ENCODE measurements at regions not wholly inside any gene's neighbourhood (a gene's known extent, or its start where the extent isn't known, plus 50 kb on each side); places are given as distances from the start of the nearest gene placed in this dataset.
"Not testable (repeated sequence)": the region's sequence is repeated elsewhere in the genome, so short reads cannot be mapped to it uniquely, and the experiment has no call there.

GRCh38 chr5:167858186-167858855 lies 433.1 kb upstream of the WWC1 start:
- H3K27me3 Mint-ChIP-seq (ENCODE audit: low read depth); H3K4me3 Mint-ChIP-seq; ATAC-seq; POLR2A ChIA-PET; H3K27ac Mint-ChIP-seq; H3K4me1 Mint-ChIP-seq (ENCODE audit: low read depth); H3K9me3 Mint-ChIP-seq (ENCODE audit: insufficient read depth); CTCF ChIA-PET; DNase-seq; H3K36me3 Mint-ChIP-seq (ENCODE audit: low read depth): not testable (repeated sequence)

- CTCF ChIA-PET: no interaction called here
Observed at GRCh38 chr5:167861129-167861927, 430.1 kb upstream of the WWC1 start.

GRCh38 chr5:167861928-167862426 lies 429.5 kb upstream of the WWC1 start:
- no peaks in the 10 kb centered on the region for H3K9me3 Mint-ChIP-seq (ENCODE audit: insufficient read depth)
- no peak overlapping the region for H3K27ac Mint-ChIP-seq
- no peaks in the 10 kb centered on the region for H3K27me3 Mint-ChIP-seq (ENCODE audit: low read depth)
- no peak for ATAC-seq
- no peak overlapping the region for H3K4me3 Mint-ChIP-seq
- no peaks in the 10 kb centered on the region for H3K4me1 Mint-ChIP-seq (ENCODE audit: low read depth)
- H3K36me3 Mint-ChIP-seq (ENCODE audit: low read depth): no peaks in the 10 kb centered on the region
- no peak for DNase-seq
- ChIA-PET CTCF (no interaction called here), POLR2A (no interaction called here)

More at GRCh38 chr5:167861129-167861927, 430.1 kb upstream of the WWC1 start:
- no peak for DNase-seq
- H3K9me3 Mint-ChIP-seq (ENCODE audit: insufficient read depth): no peaks in the 10 kb centered on the region
- H3K4me3 Mint-ChIP-seq: no peak overlapping the region
- ATAC-seq: no peak
- H3K27ac Mint-ChIP-seq: no peak overlapping the region
- no peaks in the 10 kb centered on the region for H3K27me3 Mint-ChIP-seq (ENCODE audit: low read depth)
- POLR2A ChIA-PET: no interaction called here
- H3K36me3 Mint-ChIP-seq (ENCODE audit: low read depth): no peaks in the 10 kb centered on the region
- H3K4me1 Mint-ChIP-seq (ENCODE audit: low read depth): no peaks in the 10 kb centered on the region

GRCh38 chr5:167863883-167864282 lies 427.6 kb upstream of the WWC1 start:
- H3K27me3 Mint-ChIP-seq (ENCODE audit: low read depth): no peaks in the 10 kb centered on the region
- no peak overlapping the region for H3K27ac Mint-ChIP-seq
- H3K36me3 Mint-ChIP-seq (ENCODE audit: low read depth): no peaks in the 10 kb centered on the region
- CTCF ChIA-PET: no interaction called here
- POLR2A ChIA-PET: no interaction called here
- DNase-seq (no peak), ATAC-seq (no peak)
- no peak overlapping the region for H3K4me3 Mint-ChIP-seq
- H3K4me1 Mint-ChIP-seq (ENCODE audit: low read depth): no peaks in the 10 kb centered on the region
- H3K9me3 Mint-ChIP-seq (ENCODE audit: insufficient read depth): no peaks in the 10 kb centered on the region

GRCh38 chr5:167864801-167865200 lies 426.6 kb upstream of the WWC1 start:
- POLR2A ChIA-PET: no interaction called here
- Mint-ChIP-seq H3K27ac (no peak overlapping the region), H3K4me1 (ENCODE audit: low read depth) (no peaks in the 10 kb centered on the region), H3K9me3 (ENCODE audit: insufficient read depth) (no peaks in the 10 kb centered on the region), H3K4me3 (no peak overlapping the region), H3K27me3 (ENCODE audit: low read depth) (no peaks in the 10 kb centered on the region), H3K36me3 (ENCODE audit: low read depth) (no peaks in the 10 kb centered on the region)
- ATAC-seq: no peak
- no peak for DNase-seq
- CTCF ChIA-PET: no interaction called here

- H3K4me3 Mint-ChIP-seq: no peak overlapping the region
- no peak overlapping the region for H3K27ac Mint-ChIP-seq
- no peaks in the 10 kb centered on the region for H3K27me3 Mint-ChIP-seq (ENCODE audit: low read depth)
- no peak for ATAC-seq
- H3K9me3 Mint-ChIP-seq (ENCODE audit: insufficient read depth): no peaks in the 10 kb centered on the region
- CTCF ChIA-PET: no interaction called here
- H3K4me1 Mint-ChIP-seq (ENCODE audit: low read depth): no peaks in the 10 kb centered on the region
- H3K36me3 Mint-ChIP-seq (ENCODE audit: low read depth): no peaks in the 10 kb centered on the region
- POLR2A ChIA-PET: no interaction called here
- no peak for DNase-seq
Observed at GRCh38 chr5:167866797-167867196, 424.6 kb upstream of the WWC1 start.

- no peaks in the 10 kb centered on the region for H3K36me3 Mint-ChIP-seq (ENCODE audit: low read depth)
- no peaks in the 10 kb centered on the region for H3K4me1 Mint-ChIP-seq (ENCODE audit: low read depth)
- POLR2A ChIA-PET: no interaction called here
- CTCF ChIA-PET: no interaction called here
- ATAC-seq (no peak), DNase-seq (no peak)
- H3K27me3 Mint-ChIP-seq (ENCODE audit: low read depth): no peaks in the 10 kb centered on the region
- H3K27ac Mint-ChIP-seq: no peak overlapping the region
- H3K9me3 Mint-ChIP-seq (ENCODE audit: insufficient read depth): no peaks in the 10 kb centered on the region
- no peak overlapping the region for H3K4me3 Mint-ChIP-seq
Observed at GRCh38 chr5:167867281-167867680, 424.2 kb upstream of the WWC1 start.

- H3K4me3 Mint-ChIP-seq: no peak overlapping the region
- DNase-seq: no peak
- H3K4me1 Mint-ChIP-seq (ENCODE audit: low read depth): no peaks in the 10 kb centered on the region
- no peak for ATAC-seq
- no peaks in the 10 kb centered on the region for H3K36me3 Mint-ChIP-seq (ENCODE audit: low read depth)
- ChIA-PET CTCF (no interaction called here), POLR2A (no interaction called here)
- H3K27me3 Mint-ChIP-seq (ENCODE audit: low read depth): no peaks in the 10 kb centered on the region
- H3K9me3 Mint-ChIP-seq (ENCODE audit: insufficient read depth): no peaks in the 10 kb centered on the region
- H3K27ac Mint-ChIP-seq: no peak overlapping the region
Observed at GRCh38 chr5:167869125-167869524, 422.3 kb upstream of the WWC1 start.

GRCh38 chr5:167870055-167870454 lies 421.4 kb upstream of the WWC1 start:
- no peaks in the 10 kb centered on the region for H3K27me3 Mint-ChIP-seq (ENCODE audit: low read depth)
- H3K36me3 Mint-ChIP-seq (ENCODE audit: low read depth): no peaks in the 10 kb centered on the region
- H3K9me3 Mint-ChIP-seq (ENCODE audit: insufficient read depth): peaks cover 5% of the 10 kb centered on the region
- ChIA-PET POLR2A (no interaction called here), CTCF (no interaction called here)
- no peak overlapping the region for H3K4me3 Mint-ChIP-seq
- no peak overlapping the region for H3K27ac Mint-ChIP-seq
- no peak for DNase-seq
- ATAC-seq: no peak
- H3K4me1 Mint-ChIP-seq (ENCODE audit: low read depth): no peaks in the 10 kb centered on the region

- DNase-seq: no peak
- Mint-ChIP-seq H3K4me1 (ENCODE audit: low read depth) (no peaks in the 10 kb centered on the region), H3K36me3 (ENCODE audit: low read depth) (no peaks in the 10 kb centered on the region), H3K4me3 (no peak overlapping the region), H3K27me3 (ENCODE audit: low read depth) (no peaks in the 10 kb centered on the region), H3K9me3 (ENCODE audit: insufficient read depth) (peaks cover 11% of the 10 kb centered on the region), H3K27ac (no peak overlapping the region)
- ATAC-seq: no peak
- CTCF ChIA-PET: no interaction called here
- POLR2A ChIA-PET: no interaction called here
Observed at GRCh38 chr5:167871091-167871490, 420.4 kb upstream of the WWC1 start.

GRCh38 chr5:167872791-167873190 lies 418.7 kb upstream of the WWC1 start:
- no peaks in the 10 kb centered on the region for H3K4me1 Mint-ChIP-seq (ENCODE audit: low read depth)
- H3K36me3 Mint-ChIP-seq (ENCODE audit: low read depth): no peaks in the 10 kb centered on the region
- no peak for ATAC-seq
- POLR2A ChIA-PET: no interaction called here
- DNase-seq: no peak
- H3K4me3 Mint-ChIP-seq: no peak overlapping the region
- no peak overlapping the region for H3K27ac Mint-ChIP-seq
- H3K27me3 Mint-ChIP-seq (ENCODE audit: low read depth): no peaks in the 10 kb centered on the region
- peaks cover 11% of the 10 kb centered on the region for H3K9me3 Mint-ChIP-seq (ENCODE audit: insufficient read depth)
- CTCF ChIA-PET: no interaction called here

GRCh38 chr5:167877114-167877722 lies 414.2 kb upstream of the WWC1 start:
- no peak for DNase-seq
- ATAC-seq: no peak
- Mint-ChIP-seq H3K4me3 (no peak overlapping the region), H3K9me3 (ENCODE audit: insufficient read depth) (peaks cover 11% of the 10 kb centered on the region), H3K36me3 (ENCODE audit: low read depth) (no peaks in the 10 kb centered on the region), H3K4me1 (ENCODE audit: low read depth) (no peaks in the 10 kb centered on the region), H3K27ac (no peak overlapping the region), H3K27me3 (ENCODE audit: low read depth) (no peaks in the 10 kb centered on the region)
- POLR2A ChIA-PET: no interaction called here
- CTCF ChIA-PET: no interaction called here

All from activated CD8-positive, alpha-beta T cell treated with anti-CD3 and anti-CD28 coated beads, Interleukin-2, amount 10 ng/mL, durations not matched to agents 7 days and 5 days (primary cell).